ENCODE measurements at regions not wholly inside any gene's neighbourhood (a gene's known extent, or its start where the extent isn't known, plus 50 kb on each side); places are given as distances from the start of the nearest gene placed in this dataset.
"Not testable (repeated sequence)": the region's sequence is repeated elsewhere in the genome, so short reads cannot be mapped to it uniquely, and the experiment has no call there.

- H3K27ac Mint-ChIP-seq: no peak overlapping the region
- H3K27me3 Mint-ChIP-seq: peaks cover 9% of the 10 kb centered on the region
- H3K4me3 Mint-ChIP-seq: no peak overlapping the region
- no peak for DNase-seq
- H3K36me3 Mint-ChIP-seq (ENCODE audit: low read depth): no peaks in the 10 kb centered on the region
- peaks cover 2% of the 10 kb centered on the region for H3K9me3 Mint-ChIP-seq
- no peaks in the 10 kb centered on the region for H3K4me1 Mint-ChIP-seq (ENCODE audit: low read depth)
These were observed 337.5 kb upstream of the THBS1 start for GRCh38 chr15:39243396-39243795.

GRCh38 chr15:39244776-39245175 lies 336.1 kb upstream of the THBS1 start:
- Mint-ChIP-seq H3K9me3 (peaks cover 2% of the 10 kb centered on the region), H3K4me1 (ENCODE audit: low read depth) (no peaks in the 10 kb centered on the region), H3K27me3 (peaks cover 14% of the 10 kb centered on the region), H3K4me3 (no peak overlapping the region), H3K36me3 (ENCODE audit: low read depth) (no peaks in the 10 kb centered on the region), H3K27ac (no peak overlapping the region)
- DNase-seq: no peak

GRCh38 chr15:39246523-39246922 lies 334.4 kb upstream of the THBS1 start:
- DNase-seq: no peak
- Mint-ChIP-seq H3K36me3 (ENCODE audit: low read depth) (no peaks in the 10 kb centered on the region), H3K27ac (no peak overlapping the region), H3K4me1 (ENCODE audit: low read depth) (peaks cover 12% of the 10 kb centered on the region), H3K4me3 (no peak overlapping the region), H3K27me3 (peaks cover 14% of the 10 kb centered on the region), H3K9me3 (no peaks in the 10 kb centered on the region)

GRCh38 chr15:39247574-39247973 lies 333.3 kb upstream of the THBS1 start:
- no peaks in the 10 kb centered on the region for H3K9me3 Mint-ChIP-seq
- peaks cover 18% of the 10 kb centered on the region for H3K27me3 Mint-ChIP-seq
- H3K4me1 Mint-ChIP-seq (ENCODE audit: low read depth): peaks cover 19% of the 10 kb centered on the region
- no peak overlapping the region for H3K27ac Mint-ChIP-seq
- no peak overlapping the region for H3K4me3 Mint-ChIP-seq
- no peak for DNase-seq
- H3K36me3 Mint-ChIP-seq (ENCODE audit: low read depth): no peaks in the 10 kb centered on the region

GRCh38 chr15:39248204-39248603 lies 332.7 kb upstream of the THBS1 start:
- H3K4me3 Mint-ChIP-seq: no peak overlapping the region
- H3K4me1 Mint-ChIP-seq (ENCODE audit: low read depth): peaks cover 19% of the 10 kb centered on the region
- H3K27ac Mint-ChIP-seq: no peak overlapping the region
- peaks cover 18% of the 10 kb centered on the region for H3K27me3 Mint-ChIP-seq
- no peaks in the 10 kb centered on the region for H3K9me3 Mint-ChIP-seq
- no peaks in the 10 kb centered on the region for H3K36me3 Mint-ChIP-seq (ENCODE audit: low read depth)
- DNase-seq: no peak

GRCh38 chr15:39250001-39250400 lies 330.9 kb upstream of the THBS1 start:
- Mint-ChIP-seq H3K4me1 (ENCODE audit: low read depth) (peaks cover 19% of the 10 kb centered on the region), H3K36me3 (ENCODE audit: low read depth) (no peaks in the 10 kb centered on the region), H3K27me3 (peaks cover 16% of the 10 kb centered on the region), H3K9me3 (no peaks in the 10 kb centered on the region), H3K27ac (no peak overlapping the region), H3K4me3 (no peak overlapping the region)
- no peak for DNase-seq

GRCh38 chr15:39250460-39251186 lies 330.3 kb upstream of the THBS1 start:
- peaks cover 22% of the 10 kb centered on the region for H3K27me3 Mint-ChIP-seq
- H3K36me3 Mint-ChIP-seq (ENCODE audit: low read depth): no peaks in the 10 kb centered on the region
- DNase-seq: no peak
- no peak overlapping the region for H3K27ac Mint-ChIP-seq
- no peaks in the 10 kb centered on the region for H3K9me3 Mint-ChIP-seq
- H3K4me1 Mint-ChIP-seq (ENCODE audit: low read depth): peaks cover 19% of the 10 kb centered on the region
- no peak overlapping the region for H3K4me3 Mint-ChIP-seq

GRCh38 chr15:39251413-39252133 lies 329.3 kb upstream of the THBS1 start:
- Mint-ChIP-seq H3K36me3 (ENCODE audit: low read depth) (no peaks in the 10 kb centered on the region), H3K27ac (no peak overlapping the region), H3K4me3 (no peak overlapping the region), H3K9me3 (no peaks in the 10 kb centered on the region), H3K27me3 (peaks cover 23% of the 10 kb centered on the region), H3K4me1 (ENCODE audit: low read depth) (peaks cover 19% of the 10 kb centered on the region)
- no peak for DNase-seq

- DNase-seq: no peak
- no peak overlapping the region for H3K4me3 Mint-ChIP-seq
- no peak overlapping the region for H3K27ac Mint-ChIP-seq
- no peaks in the 10 kb centered on the region for H3K36me3 Mint-ChIP-seq (ENCODE audit: low read depth)
- no peaks in the 10 kb centered on the region for H3K9me3 Mint-ChIP-seq
- peaks cover 19% of the 10 kb centered on the region for H3K4me1 Mint-ChIP-seq (ENCODE audit: low read depth)
- H3K27me3 Mint-ChIP-seq: peaks cover 26% of the 10 kb centered on the region
These were observed 328.8 kb upstream of the THBS1 start for GRCh38 chr15:39252134-39252470.

- Mint-ChIP-seq H3K4me3 (no peak overlapping the region), H3K9me3 (no peaks in the 10 kb centered on the region), H3K36me3 (ENCODE audit: low read depth) (no peaks in the 10 kb centered on the region), H3K27ac (no peak overlapping the region), H3K4me1 (ENCODE audit: low read depth) (peaks cover 19% of the 10 kb centered on the region), H3K27me3 (peaks cover 21% of the 10 kb centered on the region)
- no peak for DNase-seq
These were observed 327.3 kb upstream of the THBS1 start for GRCh38 chr15:39253552-39253951.

GRCh38 chr15:39254181-39254580 lies 326.7 kb upstream of the THBS1 start:
- no peaks in the 10 kb centered on the region for H3K9me3 Mint-ChIP-seq
- peaks cover 19% of the 10 kb centered on the region for H3K4me1 Mint-ChIP-seq (ENCODE audit: low read depth)
- H3K27me3 Mint-ChIP-seq: peaks cover 21% of the 10 kb centered on the region
- DNase-seq: no peak
- no peak overlapping the region for H3K27ac Mint-ChIP-seq
- H3K4me3 Mint-ChIP-seq: no peak overlapping the region
- H3K36me3 Mint-ChIP-seq (ENCODE audit: low read depth): no peaks in the 10 kb centered on the region

GRCh38 chr15:39255760-39256159 lies 325.1 kb upstream of the THBS1 start:
- H3K4me3 Mint-ChIP-seq: no peak overlapping the region
- no peak overlapping the region for H3K27ac Mint-ChIP-seq
- peaks cover 25% of the 10 kb centered on the region for H3K27me3 Mint-ChIP-seq
- peaks cover 14% of the 10 kb centered on the region for H3K4me1 Mint-ChIP-seq (ENCODE audit: low read depth)
- no peaks in the 10 kb centered on the region for H3K9me3 Mint-ChIP-seq
- DNase-seq: no peak
- no peaks in the 10 kb centered on the region for H3K36me3 Mint-ChIP-seq (ENCODE audit: low read depth)

GRCh38 chr15:39260391-39260790 lies 320.5 kb upstream of the THBS1 start:
- Mint-ChIP-seq H3K27me3 (peaks cover 23% of the 10 kb centered on the region), H3K9me3 (no peaks in the 10 kb centered on the region), H3K4me3 (no peak overlapping the region), H3K27ac (no peak overlapping the region), H3K4me1 (ENCODE audit: low read depth) (peaks cover 6% of the 10 kb centered on the region), H3K36me3 (ENCODE audit: low read depth) (no peaks in the 10 kb centered on the region)
- no peak for DNase-seq

GRCh38 chr15:39260791-39261190 lies 320.1 kb upstream of the THBS1 start:
- Mint-ChIP-seq H3K9me3 (no peaks in the 10 kb centered on the region), H3K36me3 (ENCODE audit: low read depth) (no peaks in the 10 kb centered on the region), H3K27me3 (peaks cover 20% of the 10 kb centered on the region), H3K4me3 (no peak overlapping the region), H3K27ac (no peak overlapping the region), H3K4me1 (ENCODE audit: low read depth) (peaks cover 6% of the 10 kb centered on the region)
- DNase-seq: no peak

GRCh38 chr15:39261397-39262183 lies 319.3 kb upstream of the THBS1 start:
- not testable (repeated sequence) for H3K36me3 Mint-ChIP-seq (ENCODE audit: low read depth); DNase-seq; H3K27ac Mint-ChIP-seq; H3K4me1 Mint-ChIP-seq (ENCODE audit: low read depth); H3K9me3 Mint-ChIP-seq; H3K4me3 Mint-ChIP-seq
- peaks cover 19% of the 10 kb centered on the region for H3K27me3 Mint-ChIP-seq
